GM12878 (cell line): ENCODE measurements at regions not wholly inside any gene's neighbourhood (a gene's known extent, or its start where the extent isn't known, plus 50 kb on each side); places are given as distances from the start of the nearest gene placed in this dataset.

Source experiments
- ATAC-seq: fragments of 200-7000 bp; cut with Tn5 transposase; 3 replicates; pipeline ENCODE4 v1.9.1; 2020; ENCODE audit warnings: mild to moderate bottlenecking, moderate library complexity
- BruUV-seq: library from RNA; stranded (reverse); fragments of 400-500 nt; replicated peaks from 2 replicates; lab custom pipeline; 2021; lab: Mats Ljungman, UMichigan
- CTCF ChIA-PET: fragments of 300-600 bp; sonication (Branson Sonifier 250); formaldehyde crosslinking; extraction: SDS; loops from one replicate; lab custom pipeline; 2021; ENCODE audit warnings: inconsistent platforms; lab: Yijun Ruan, JAX
- POLR2A ChIA-PET: fragments of 350-600 bp; formaldehyde crosslinking; extraction: SDS; loops from one replicate; lab custom pipeline; 2021; ENCODE audit warnings: inconsistent platforms; lab: Charles Lee
- RAD21 ChIA-PET: fragments of 300-600 bp; sonication (Branson Sonifier 250); formaldehyde crosslinking; loops from one replicate; lab custom pipeline; 2023; ENCODE audit warnings: antibody characterized with exemption; ENCODE audit not compliant: unreplicated experiment; lab: Charles Lee
- SMC1A ChIA-PET: fragments of 300-600 bp; sonication (Branson Sonifier 250); formaldehyde crosslinking; loops from one replicate; lab custom pipeline; 2023; ENCODE audit not compliant: unreplicated experiment, uncharacterized antibody; lab: Charles Lee
- DNase-seq: peaks from one replicate; pipeline ENCODE4 v3.0.0-alpha.2; 2011; ENCODE audit warnings: low read depth, low spot score
- FAIRE-seq: peaks from 3 replicates; lab custom pipeline; 2011; peaks lifted over from hg19 to GRCh38; lab: Jason Lieb, UNC
- H2AFZ ChIP-seq: 2 replicates; pipeline ENCODE4 v1.6.0; 2011; ENCODE audit warnings: low read depth, low read length, control low read depth; ENCODE audit not compliant: control insufficient read depth
- H3K27ac ChIP-seq: 2 replicates; pipeline ENCODE4 v1.5.1; 2011; ENCODE audit warnings: control low read depth; ENCODE audit not compliant: control insufficient read depth, insufficient read depth
- H3K27me3 ChIP-seq, 2 experiments: replicated peaks in 1 of 2; 2 replicates each; pipeline versions ENCODE4 v1.6.0 to v1.6.1; 2011; ENCODE audit warnings: low read length in 1 of 2; ENCODE audit not compliant: control insufficient read depth in 2 of 2, insufficient read depth in 2 of 2
- H3K36me3 ChIP-seq, 2 experiments: 2 replicates each; pipeline ENCODE4 v1.5.1; 2011; ENCODE audit warnings: low read length in 1 of 2; ENCODE audit not compliant: control insufficient read depth in 2 of 2, insufficient read depth in 2 of 2
- H3K4me1 ChIP-seq: 2 replicates; pipeline ENCODE4 v1.6.1; 2011; ENCODE audit warnings: mild to moderate bottlenecking, low read length, moderate library complexity, mixed read lengths; ENCODE audit not compliant: control insufficient read depth, insufficient read depth
- H3K4me2 ChIP-seq: 2 replicates; pipeline ENCODE4 v1.6.0; 2011; ENCODE audit warnings: control low read depth; ENCODE audit not compliant: control insufficient read depth, insufficient read depth
- H3K4me3 ChIP-seq: fragments of 200-600 bp; sonication (generic); 2 replicates; pipeline ENCODE4 v1.5.1; 2016
- H3K79me2 ChIP-seq: 2 replicates; pipeline ENCODE4 v1.6.0; 2011; ENCODE audit warnings: low read length; ENCODE audit not compliant: control insufficient read depth, insufficient read depth
- H3K9ac ChIP-seq: 2 replicates; pipeline ENCODE4 v1.8.0; 2011; ENCODE audit warnings: low read length, control low read depth, mixed read lengths; ENCODE audit not compliant: control insufficient read depth, insufficient read depth
- H3K9me3 ChIP-seq: replicated peaks from 3 replicates; pipeline ENCODE4 v1.5.1; 2011; ENCODE audit warnings: mild to moderate bottlenecking, low read length; ENCODE audit not compliant: control insufficient read depth, insufficient read depth
- H4K20me1 ChIP-seq: 2 replicates; pipeline ENCODE4 v1.6.0; 2011; ENCODE audit not compliant: control insufficient read depth, insufficient read depth
- MEF2B ChIP-seq: fragments of 450-650 bp; IDR thresholded peaks from 2 replicates; pipeline ENCODE4 v1.6.1; 2018; ENCODE audit warnings: mild to moderate bottlenecking, moderate library complexity; ENCODE audit not compliant: partially characterized antibody, poor library complexity, severe bottlenecking
- YBX1 ChIP-seq: fragments of 450-650 bp; IDR thresholded peaks from 2 replicates; pipeline ENCODE4 v1.6.1; 2016; ENCODE audit warnings: antibody characterized with exemption
- WGBS: methylation state at CpG from one replicate; pipeline ENCODE4 v1.1.6; 2016; ENCODE audit warnings: low lambda C conversion rate; ENCODE audit not compliant: insufficient replicate concordance, insufficient coverage; ENCODE audit errors: missing lambda C conversion rate; 5-methylcytosine and 5-hydroxymethylcytosine counted together
- in situ Hi-C: fragments of 300-500 bp; cut with MboI; formaldehyde crosslinking; loops from 9 replicates; pipeline ENCODE4 v1.14.3; 2018; ENCODE audit warnings: mixed read lengths
- intact Hi-C: fragments of 100-400 bp; cut with micrococcal nuclease; formaldehyde crosslinking; loops from one replicate; pipeline ENCODE4 v1.14.2; 2022; ENCODE audit not compliant: unreplicated experiment
- TF ChIP-seq, protein P1 (sequence below): fragments of 450-650 bp; IDR thresholded peaks from 2 replicates; pipeline ENCODE4 v1.6.1; 2016; ENCODE audit warnings: mild to moderate bottlenecking, moderate library complexity, borderline replicate concordance
- TF ChIP-seq, protein P2 (sequence below): fragments of 450-650 bp; IDR thresholded peaks from 2 replicates; pipeline ENCODE4 v1.6.1; 2017; ENCODE audit warnings: mild to moderate bottlenecking, low read depth, inconsistent platforms; ENCODE audit not compliant: poor library complexity, severe bottlenecking
- TF ChIP-seq, protein P3 (sequence below): fragments of 450-650 bp; IDR thresholded peaks from 2 replicates; pipeline ENCODE4 v1.6.1; 2016; ENCODE audit warnings: mild to moderate bottlenecking

DNA sequence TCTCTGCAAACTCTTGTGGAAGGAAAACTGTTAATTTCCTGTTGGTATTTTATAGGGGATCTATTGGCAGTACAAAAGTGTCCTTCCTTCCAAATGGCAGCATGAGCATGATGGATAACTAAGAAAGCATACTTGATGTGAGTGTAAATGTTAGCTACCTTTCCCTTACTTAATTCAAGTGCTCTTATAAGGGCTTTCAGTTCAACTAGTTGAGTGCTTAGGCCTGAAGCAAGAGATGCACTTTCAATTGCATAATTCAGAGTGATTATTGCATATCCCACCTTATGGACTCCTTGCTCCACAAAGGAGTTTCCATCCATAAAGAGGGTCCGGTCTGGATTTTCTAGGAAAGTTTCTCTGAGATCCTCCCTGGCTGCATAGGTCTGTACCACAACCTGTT is 56.3 kb upstream of the CYP2C8 start:
- ATAC-seq: no peak

More for the DNA sequence above, 56.3 kb upstream of the CYP2C8 start:
- no peak for DNase-seq
- H3K27me3 ChIP-seq: no peaks in the 10 kb centered on the region
- H3K9ac ChIP-seq: no peak overlapping the region
- no peaks in the 10 kb centered on the region for H3K79me2 ChIP-seq
- intact Hi-C loops: no loop called here
- TF ChIP-seq, protein P1, sequence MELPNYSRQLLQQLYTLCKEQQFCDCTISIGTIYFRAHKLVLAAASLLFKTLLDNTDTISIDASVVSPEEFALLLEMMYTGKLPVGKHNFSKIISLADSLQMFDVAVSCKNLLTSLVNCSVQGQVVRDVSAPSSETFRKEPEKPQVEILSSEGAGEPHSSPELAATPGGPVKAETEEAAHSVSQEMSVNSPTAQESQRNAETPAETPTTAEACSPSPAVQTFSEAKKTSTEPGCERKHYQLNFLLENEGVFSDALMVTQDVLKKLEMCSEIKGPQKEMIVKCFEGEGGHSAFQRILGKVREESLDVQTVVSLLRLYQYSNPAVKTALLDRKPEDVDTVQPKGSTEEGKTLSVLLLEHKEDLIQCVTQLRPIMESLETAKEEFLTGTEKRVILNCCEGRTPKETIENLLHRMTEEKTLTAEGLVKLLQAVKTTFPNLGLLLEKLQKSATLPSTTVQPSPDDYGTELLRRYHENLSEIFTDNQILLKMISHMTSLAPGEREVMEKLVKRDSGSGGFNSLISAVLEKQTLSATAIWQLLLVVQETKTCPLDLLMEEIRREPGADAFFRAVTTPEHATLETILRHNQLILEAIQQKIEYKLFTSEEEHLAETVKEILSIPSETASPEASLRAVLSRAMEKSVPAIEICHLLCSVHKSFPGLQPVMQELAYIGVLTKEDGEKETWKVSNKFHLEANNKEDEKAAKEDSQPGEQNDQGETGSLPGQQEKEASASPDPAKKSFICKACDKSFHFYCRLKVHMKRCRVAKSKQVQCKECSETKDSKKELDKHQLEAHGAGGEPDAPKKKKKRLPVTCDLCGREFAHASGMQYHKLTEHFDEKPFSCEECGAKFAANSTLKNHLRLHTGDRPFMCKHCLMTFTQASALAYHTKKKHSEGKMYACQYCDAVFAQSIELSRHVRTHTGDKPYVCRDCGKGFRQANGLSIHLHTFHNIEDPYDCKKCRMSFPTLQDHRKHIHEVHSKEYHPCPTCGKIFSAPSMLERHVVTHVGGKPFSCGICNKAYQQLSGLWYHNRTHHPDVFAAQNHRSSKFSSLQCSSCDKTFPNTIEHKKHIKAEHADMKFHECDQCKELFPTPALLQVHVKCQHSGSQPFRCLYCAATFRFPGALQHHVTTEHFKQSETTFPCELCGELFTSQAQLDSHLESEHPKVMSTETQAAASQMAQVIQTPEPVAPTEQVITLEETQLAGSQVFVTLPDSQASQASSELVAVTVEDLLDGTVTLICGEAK: no peak
- TF ChIP-seq MEF2B: no peak
- TF ChIP-seq YBX1: no peak
- TF ChIP-seq, protein P2, sequence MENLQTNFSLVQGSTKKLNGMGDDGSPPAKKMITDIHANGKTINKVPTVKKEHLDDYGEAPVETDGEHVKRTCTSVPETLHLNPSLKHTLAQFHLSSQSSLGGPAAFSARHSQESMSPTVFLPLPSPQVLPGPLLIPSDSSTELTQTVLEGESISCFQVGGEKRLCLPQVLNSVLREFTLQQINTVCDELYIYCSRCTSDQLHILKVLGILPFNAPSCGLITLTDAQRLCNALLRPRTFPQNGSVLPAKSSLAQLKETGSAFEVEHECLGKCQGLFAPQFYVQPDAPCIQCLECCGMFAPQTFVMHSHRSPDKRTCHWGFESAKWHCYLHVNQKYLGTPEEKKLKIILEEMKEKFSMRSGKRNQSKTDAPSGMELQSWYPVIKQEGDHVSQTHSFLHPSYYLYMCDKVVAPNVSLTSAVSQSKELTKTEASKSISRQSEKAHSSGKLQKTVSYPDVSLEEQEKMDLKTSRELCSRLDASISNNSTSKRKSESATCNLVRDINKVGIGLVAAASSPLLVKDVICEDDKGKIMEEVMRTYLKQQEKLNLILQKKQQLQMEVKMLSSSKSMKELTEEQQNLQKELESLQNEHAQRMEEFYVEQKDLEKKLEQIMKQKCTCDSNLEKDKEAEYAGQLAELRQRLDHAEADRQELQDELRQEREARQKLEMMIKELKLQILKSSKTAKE: no peak
- TF ChIP-seq, protein P3, sequence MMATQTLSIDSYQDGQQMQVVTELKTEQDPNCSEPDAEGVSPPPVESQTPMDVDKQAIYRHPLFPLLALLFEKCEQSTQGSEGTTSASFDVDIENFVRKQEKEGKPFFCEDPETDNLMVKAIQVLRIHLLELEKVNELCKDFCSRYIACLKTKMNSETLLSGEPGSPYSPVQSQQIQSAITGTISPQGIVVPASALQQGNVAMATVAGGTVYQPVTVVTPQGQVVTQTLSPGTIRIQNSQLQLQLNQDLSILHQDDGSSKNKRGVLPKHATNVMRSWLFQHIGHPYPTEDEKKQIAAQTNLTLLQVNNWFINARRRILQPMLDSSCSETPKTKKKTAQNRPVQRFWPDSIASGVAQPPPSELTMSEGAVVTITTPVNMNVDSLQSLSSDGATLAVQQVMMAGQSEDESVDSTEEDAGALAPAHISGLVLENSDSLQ: no peak
- H3K27ac ChIP-seq: no peak overlapping the region
- H3K4me3 ChIP-seq: no peak overlapping the region
- no peaks in the 10 kb centered on the region for H4K20me1 ChIP-seq
- ChIA-PET CTCF (interaction anchor here (1.0 kb wide), 1 partner anchor 9 kb away, joined by 3 read pairs; no protein-coding TSS in a partner anchor), SMC1A (no interaction called here), POLR2A (no interaction called here), RAD21 (no interaction called here)
- H3K9me3 ChIP-seq: no peaks in the 10 kb centered on the region; the same call in 2 of the 3 replicates
- H3K4me2 ChIP-seq: no peak overlapping the region
- no peak overlapping the region for H2AFZ ChIP-seq
- FAIRE-seq: no peak
- BruUV-seq: no TSS peak
- in situ Hi-C loops: no loop called here
- whole genome bisulfite sequencing: 0% methylated on average over 1 of the region's 1 CpG
- H3K4me1 ChIP-seq: no peaks in the 10 kb centered on the region
- no peaks in the 10 kb centered on the region for H3K36me3 ChIP-seq
